ENCODE measurements at regions not wholly inside any gene's neighbourhood (a gene's known extent, or its start where the extent isn't known, plus 50 kb on each side); places are given as distances from the start of the nearest gene placed in this dataset.

GRCh38 chr1:229990326-229990725, 76.7 kb upstream of the GALNT2 start:
- DNase-seq (ENCODE audit: low read depth), result no peak
- no peak for TF ChIP-seq CTCF (IDR thresholded peaks at IDR 0.05; ENCODE audit: insufficient read depth, low read depth, low read length, missing control alignments)
- no peak overlapping the region for H3K4me3 ChIP-seq (ENCODE audit: low read length)

GRCh38 chr1:229991104-229991513, 75.9 kb upstream of the GALNT2 start:
- no peak for DNase-seq (ENCODE audit: low read depth)
- TF ChIP-seq CTCF (IDR thresholded peaks at IDR 0.05; ENCODE audit: insufficient read depth, low read depth, low read length, missing control alignments), result no peak
- no peak overlapping the region for H3K4me3 ChIP-seq (ENCODE audit: low read length)

- no peak overlapping the region for H3K4me3 ChIP-seq (ENCODE audit: low read length)
- no peak for TF ChIP-seq CTCF (IDR thresholded peaks at IDR 0.05; ENCODE audit: insufficient read depth, low read depth, low read length, missing control alignments)
- no peak for DNase-seq (ENCODE audit: low read depth)
Observed at GRCh38 chr1:229991724-229992333, 75.2 kb upstream of the GALNT2 start.

GRCh38 chr1:229993060-229993459, 74.0 kb upstream of the GALNT2 start:
- TF ChIP-seq CTCF (IDR thresholded peaks at IDR 0.05; ENCODE audit: insufficient read depth, low read depth, low read length, missing control alignments), result no peak
- DNase-seq (ENCODE audit: low read depth), result no peak
- no peak overlapping the region for H3K4me3 ChIP-seq (ENCODE audit: low read length)

GRCh38 chr1:229993894-229994293, 73.1 kb upstream of the GALNT2 start:
- TF ChIP-seq CTCF (IDR thresholded peaks at IDR 0.05; ENCODE audit: insufficient read depth, low read depth, low read length, missing control alignments), result no peak
- no peak overlapping the region for H3K4me3 ChIP-seq (ENCODE audit: low read length)
- no peak for DNase-seq (ENCODE audit: low read depth)

- H3K4me3 ChIP-seq (ENCODE audit: low read length), result no peak overlapping the region
- DNase-seq (ENCODE audit: low read depth), result no peak
- no peak for TF ChIP-seq CTCF (IDR thresholded peaks at IDR 0.05; ENCODE audit: insufficient read depth, low read depth, low read length, missing control alignments)
Observed at GRCh38 chr1:229999004-229999670, 67.9 kb upstream of the GALNT2 start.
